ENCODE measurements at regions not wholly inside any gene's neighbourhood (a gene's known extent, or its start where the extent isn't known, plus 50 kb on each side); places are given as distances from the start of the nearest gene placed in this dataset.

DNA sequence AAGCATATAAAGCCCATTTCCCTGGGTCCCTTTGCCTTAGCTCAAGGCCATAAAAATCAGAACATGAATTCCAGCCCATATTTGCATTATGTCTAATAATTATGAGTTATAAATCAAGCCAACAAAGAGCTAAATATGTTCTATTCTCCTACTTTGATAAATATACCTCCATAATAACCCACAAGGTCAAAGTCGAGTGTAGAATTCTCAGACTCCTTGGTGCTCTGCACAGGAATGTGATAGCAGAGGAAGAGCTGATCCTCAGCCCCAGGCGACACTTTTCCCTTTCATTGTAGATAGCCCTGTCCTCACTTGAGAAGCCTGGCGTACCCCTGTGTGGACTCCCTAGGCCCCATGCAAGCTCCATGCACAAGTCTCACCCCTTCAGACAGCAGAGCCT, 85.6 kb downstream of the CASP3 start:
- Histone ChIP-seq H3K23ac (ENCODE audit: low read length) (no peak overlapping the region), H3K4me2 (ENCODE audit: low read length) (no peak overlapping the region), H4K8ac (ENCODE audit: low read depth, low read length) (no peak overlapping the region), H2BK12ac (ENCODE audit: low read length) (no peak overlapping the region), H2AFZ (ENCODE audit: insufficient read depth, low read length, poor library complexity) (no peak overlapping the region), H3K27me3 (ENCODE audit: insufficient read depth, low read length) (no peaks in the 10 kb centered on the region), H2AK5ac (ENCODE audit: low read length) (no peak overlapping the region), H3K9ac (ENCODE audit: low read length) (no peak overlapping the region), H3K4me1 (ENCODE audit: control insufficient read depth in 1 of 2, insufficient read depth in 2 of 2, low read length in 2 of 2) (no peaks in the 10 kb centered on the region), H3K79me2 (ENCODE audit: control insufficient read depth, insufficient read depth, low read length, poor library complexity) (no peaks in the 10 kb centered on the region), H3K27ac (ENCODE audit: low read depth, low read length) (no peak overlapping the region), H3K9me3 (ENCODE audit: insufficient read depth, low read depth, low read length) (no peaks in the 10 kb centered on the region), H3K4ac (ENCODE audit: low read depth, low read length) (no peak overlapping the region), H2BK5ac (ENCODE audit: low read depth, low read length, poor library complexity) (no peak overlapping the region), H3K14ac (ENCODE audit: low read length) (no peak overlapping the region), H3K79me1 (ENCODE audit: low read length) (no peaks in the 10 kb centered on the region), H4K12ac (ENCODE audit: low read depth, low read length) (no peak overlapping the region), H3K18ac (ENCODE audit: low read length) (no peak overlapping the region), H2BK120ac (ENCODE audit: insufficient read depth, low read length, poor library complexity) (no peak overlapping the region), H3K4me3 (ENCODE audit: low read depth, low read length) (no peak overlapping the region), H3K36me3 (ENCODE audit: control insufficient read depth in 1 of 2, insufficient read depth in 2 of 2, low read length in 2 of 2) (no peaks in the 10 kb centered on the region), H4K91ac (ENCODE audit: low read depth, low read length) (no peak overlapping the region)
- no CpG with 5 or more reads among the region's 3 CpGs for WGBS (ENCODE audit: extremely low coverage, insufficient coverage, insufficient read length)
- DNase-seq = no peak

DNA sequence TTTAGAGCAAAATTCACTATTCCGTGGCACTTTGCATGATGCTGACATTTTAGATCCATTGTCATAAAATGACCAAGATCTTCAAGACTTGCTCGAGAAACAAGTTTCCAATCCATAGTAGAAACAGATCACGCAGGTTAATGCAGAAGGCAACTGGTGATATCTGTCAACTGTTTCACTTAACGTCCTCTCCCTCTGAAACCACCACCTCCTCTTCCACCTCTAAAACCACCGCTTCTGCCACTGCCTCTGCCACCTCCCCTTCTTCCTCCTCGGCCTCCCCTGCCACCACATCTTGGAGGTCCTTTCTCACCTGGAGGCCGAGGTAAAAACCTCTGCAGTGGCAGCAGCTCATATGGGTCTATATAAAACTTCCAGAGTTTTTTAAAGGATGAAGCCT, 84.6 kb upstream of the IRF2 start:
- Histone ChIP-seq H3K23ac (ENCODE audit: low read length) (no peak overlapping the region), H3K18ac (ENCODE audit: low read length) (no peak overlapping the region), H4K12ac (ENCODE audit: low read depth, low read length) (no peak overlapping the region), H3K79me1 (ENCODE audit: low read length) (no peaks in the 10 kb centered on the region), H4K8ac (ENCODE audit: low read depth, low read length) (no peak overlapping the region), H3K4me3 (ENCODE audit: low read depth, low read length) (no peak overlapping the region), H3K4me1 (ENCODE audit: control insufficient read depth in 1 of 2, insufficient read depth in 2 of 2, low read length in 2 of 2) (no peaks in the 10 kb centered on the region), H3K27ac (ENCODE audit: low read depth, low read length) (no peak overlapping the region), H4K91ac (ENCODE audit: low read depth, low read length) (no peak overlapping the region), H2BK12ac (ENCODE audit: low read length) (no peak overlapping the region), H3K14ac (ENCODE audit: low read length) (no peak overlapping the region), H3K36me3 (ENCODE audit: control insufficient read depth in 1 of 2, insufficient read depth in 2 of 2, low read length in 2 of 2) (no peaks in the 10 kb centered on the region), H2AK5ac (ENCODE audit: low read length) (no peak overlapping the region), H3K4ac (ENCODE audit: low read depth, low read length) (no peak overlapping the region), H3K9me3 (ENCODE audit: insufficient read depth, low read depth, low read length) (no peaks in the 10 kb centered on the region), H2AFZ (ENCODE audit: insufficient read depth, low read length, poor library complexity) (no peak overlapping the region), H3K79me2 (ENCODE audit: control insufficient read depth, insufficient read depth, low read length, poor library complexity) (no peaks in the 10 kb centered on the region), H3K9ac (ENCODE audit: low read length) (no peak overlapping the region), H3K4me2 (ENCODE audit: low read length) (no peak overlapping the region), H2BK5ac (ENCODE audit: low read depth, low read length, poor library complexity) (no peak overlapping the region), H3K27me3 (ENCODE audit: insufficient read depth, low read length) (no peaks in the 10 kb centered on the region), H2BK120ac (ENCODE audit: insufficient read depth, low read length, poor library complexity) (no peak overlapping the region)
- no CpG with 5 or more reads among the region's 7 CpGs for WGBS (ENCODE audit: extremely low coverage, insufficient coverage, insufficient read length)
- no peak for DNase-seq

DNA sequence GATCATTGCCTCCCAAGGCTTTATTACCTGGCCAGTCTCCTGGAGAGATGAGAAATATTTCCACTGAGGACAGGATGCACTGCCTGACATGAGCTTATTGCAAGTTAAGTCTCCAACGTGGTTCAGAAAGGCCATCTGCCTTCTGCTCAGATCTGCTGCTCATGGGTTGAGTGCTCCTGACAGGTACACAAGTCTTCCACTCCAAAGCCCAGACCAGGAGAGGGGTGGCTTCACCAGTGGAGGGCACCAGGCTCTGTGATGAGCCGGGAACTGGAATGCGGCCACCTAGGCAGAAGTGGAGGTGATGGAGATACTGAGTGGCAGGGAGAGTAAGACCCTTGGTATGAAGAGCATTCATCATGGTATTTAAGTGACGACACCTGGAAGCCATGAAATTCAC, 79.5 kb upstream of the IRF2 start:
- Histone ChIP-seq H3K79me1 (ENCODE audit: low read length) (no peaks in the 10 kb centered on the region), H3K14ac (ENCODE audit: low read length) (no peak overlapping the region), H2AFZ (ENCODE audit: insufficient read depth, low read length, poor library complexity) (no peak overlapping the region), H4K8ac (ENCODE audit: low read depth, low read length) (no peak overlapping the region), H3K36me3 (ENCODE audit: control insufficient read depth in 1 of 2, insufficient read depth in 2 of 2, low read length in 2 of 2) (no peaks in the 10 kb centered on the region), H3K18ac (ENCODE audit: low read length) (no peak overlapping the region), H3K79me2 (ENCODE audit: control insufficient read depth, insufficient read depth, low read length, poor library complexity) (no peaks in the 10 kb centered on the region), H2AK5ac (ENCODE audit: low read length) (no peak overlapping the region), H3K4me1 (ENCODE audit: control insufficient read depth in 1 of 2, insufficient read depth in 2 of 2, low read length in 2 of 2) (no peaks in the 10 kb centered on the region), H3K27me3 (ENCODE audit: insufficient read depth, low read length) (no peaks in the 10 kb centered on the region), H4K91ac (ENCODE audit: low read depth, low read length) (no peak overlapping the region), H3K9me3 (ENCODE audit: insufficient read depth, low read depth, low read length) (no peaks in the 10 kb centered on the region), H2BK5ac (ENCODE audit: low read depth, low read length, poor library complexity) (no peak overlapping the region), H2BK12ac (ENCODE audit: low read length) (no peak overlapping the region), H3K4ac (ENCODE audit: low read depth, low read length) (no peak overlapping the region), H3K9ac (ENCODE audit: low read length) (no peak overlapping the region), H3K23ac (ENCODE audit: low read length) (no peak overlapping the region), H4K12ac (ENCODE audit: low read depth, low read length) (no peak overlapping the region), H3K4me3 (ENCODE audit: low read depth, low read length) (no peak overlapping the region), H2BK120ac (ENCODE audit: insufficient read depth, low read length, poor library complexity) (no peak overlapping the region), H3K27ac (ENCODE audit: low read depth, low read length) (no peak overlapping the region), H3K4me2 (ENCODE audit: low read length) (no peak overlapping the region)
- peak in 1 of 2 donors; percentile 13 for DNase-seq
- no CpG with 5 or more reads among the region's 4 CpGs for WGBS (ENCODE audit: extremely low coverage, insufficient coverage, insufficient read length)

DNA sequence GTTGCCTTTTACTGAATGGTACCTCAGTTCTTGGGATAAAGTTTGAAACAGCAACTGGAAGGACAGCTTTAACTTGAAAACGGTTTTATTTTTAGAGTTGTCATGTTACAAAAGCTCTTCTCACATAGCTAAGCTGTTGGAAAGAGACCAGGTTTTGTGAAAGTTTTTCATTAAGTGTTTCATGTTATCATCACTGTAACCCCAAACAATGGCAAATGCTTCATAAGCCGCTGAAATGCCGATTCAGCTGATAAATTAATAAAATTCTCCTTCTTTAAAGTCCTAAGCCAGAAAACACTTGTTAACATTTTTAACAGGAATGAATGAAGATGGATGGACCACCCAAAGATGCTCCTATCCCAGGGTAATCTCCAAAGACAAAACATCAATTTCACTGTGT, 76.1 kb upstream of the IRF2 start:
- no peak for DNase-seq
- Histone ChIP-seq H2BK120ac (ENCODE audit: insufficient read depth, low read length, poor library complexity) (no peak overlapping the region), H4K91ac (ENCODE audit: low read depth, low read length) (no peak overlapping the region), H3K9ac (ENCODE audit: low read length) (no peak overlapping the region), H4K8ac (ENCODE audit: low read depth, low read length) (no peak overlapping the region), H2BK5ac (ENCODE audit: low read depth, low read length, poor library complexity) (no peak overlapping the region), H4K12ac (ENCODE audit: low read depth, low read length) (no peak overlapping the region), H3K23ac (ENCODE audit: low read length) (no peak overlapping the region), H3K27me3 (ENCODE audit: insufficient read depth, low read length) (no peaks in the 10 kb centered on the region), H3K27ac (ENCODE audit: low read depth, low read length) (no peak overlapping the region), H3K79me1 (ENCODE audit: low read length) (no peaks in the 10 kb centered on the region), H3K79me2 (ENCODE audit: control insufficient read depth, insufficient read depth, low read length, poor library complexity) (no peaks in the 10 kb centered on the region), H2BK12ac (ENCODE audit: low read length) (no peak overlapping the region), H3K4ac (ENCODE audit: low read depth, low read length) (no peak overlapping the region), H3K18ac (ENCODE audit: low read length) (no peak overlapping the region), H3K4me3 (ENCODE audit: low read depth, low read length) (no peak overlapping the region), H3K9me3 (ENCODE audit: insufficient read depth, low read depth, low read length) (no peaks in the 10 kb centered on the region), H3K36me3 (ENCODE audit: control insufficient read depth in 1 of 2, insufficient read depth in 2 of 2, low read length in 2 of 2) (no peaks in the 10 kb centered on the region), H2AK5ac (ENCODE audit: low read length) (no peak overlapping the region), H2AFZ (ENCODE audit: insufficient read depth, low read length, poor library complexity) (no peak overlapping the region), H3K4me1 (ENCODE audit: control insufficient read depth in 1 of 2, insufficient read depth in 2 of 2, low read length in 2 of 2) (no peaks in the 10 kb centered on the region), H3K14ac (ENCODE audit: low read length) (no peak overlapping the region), H3K4me2 (ENCODE audit: low read length) (no peak overlapping the region)
- WGBS (ENCODE audit: extremely low coverage, insufficient coverage, insufficient read length) = no CpG with 5 or more reads among the region's 3 CpGs
